ENCODE measurements at regions not wholly inside any gene's neighbourhood (a gene's known extent, or its start where the extent isn't known, plus 50 kb on each side); places are given as distances from the start of the nearest gene placed in this dataset.
"Not testable (repeated sequence)": the region's sequence is repeated elsewhere in the genome, so short reads cannot be mapped to it uniquely, and the experiment has no call there.

DNA sequence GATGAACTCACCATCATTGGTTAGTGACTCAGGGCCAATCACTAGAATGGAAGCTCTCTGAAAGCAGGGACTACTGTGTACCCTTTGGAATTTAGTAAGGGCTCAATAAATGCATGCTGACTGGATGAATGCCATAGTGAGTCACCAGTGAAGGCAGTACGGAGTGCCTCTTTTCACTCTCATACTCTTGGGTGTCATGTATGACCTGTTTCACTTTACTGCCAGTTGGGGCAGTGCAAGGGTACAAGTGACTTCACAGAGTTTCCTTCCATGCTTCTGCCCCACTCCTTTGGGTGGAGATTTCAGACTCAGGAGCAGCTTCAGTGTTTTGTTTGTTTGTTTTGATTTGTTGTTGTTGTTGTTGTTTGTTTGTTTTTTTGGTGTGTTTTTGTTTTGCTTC is 57.7 kb downstream of the SOX3 start:
- DNase-seq (ENCODE audit: low spot score): no peak

DNA sequence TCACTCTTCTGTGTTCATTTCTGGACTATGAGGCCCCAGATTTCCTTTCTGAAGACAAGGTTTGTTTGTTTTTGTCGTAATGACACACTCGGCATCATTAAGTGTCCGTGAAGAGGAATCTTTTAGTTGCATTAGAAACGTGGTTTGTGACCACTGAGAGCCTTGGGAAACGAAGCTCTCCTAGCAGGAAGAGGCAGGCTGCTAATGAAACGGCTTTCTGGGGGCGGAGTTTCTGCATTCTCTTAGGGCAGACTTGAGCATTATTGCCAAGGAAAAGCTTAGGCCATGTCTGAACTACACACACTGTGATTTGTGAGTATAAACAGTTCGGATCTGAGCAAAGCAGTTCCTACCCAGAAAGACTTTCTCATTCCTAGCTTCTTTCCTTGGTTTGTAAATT is 64.0 kb downstream of the SOX3 start:
- no peak for DNase-seq (ENCODE audit: low spot score)

DNA sequence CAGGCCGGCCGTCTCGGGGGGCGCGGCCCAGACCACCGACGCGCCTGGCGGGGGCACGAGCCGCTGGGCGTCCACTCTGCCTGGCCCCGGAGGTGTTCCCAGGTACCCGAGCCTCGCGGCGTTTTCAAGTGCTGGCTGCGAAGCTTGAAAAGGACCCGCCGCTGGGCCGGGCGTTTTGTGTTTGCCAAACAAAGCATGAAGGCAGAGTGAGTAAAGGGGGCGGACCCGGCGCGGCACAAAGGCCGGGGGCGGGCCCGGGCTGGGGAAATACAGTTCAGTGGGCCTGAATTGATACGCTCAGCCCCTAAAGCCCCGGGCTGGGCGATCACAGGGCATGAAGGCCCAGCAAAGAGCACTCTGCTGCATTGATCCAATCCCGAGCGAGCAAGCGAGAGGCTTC is 65.4 kb downstream of the SOX3 start:
- DNase-seq (ENCODE audit: low spot score): no peak

DNA sequence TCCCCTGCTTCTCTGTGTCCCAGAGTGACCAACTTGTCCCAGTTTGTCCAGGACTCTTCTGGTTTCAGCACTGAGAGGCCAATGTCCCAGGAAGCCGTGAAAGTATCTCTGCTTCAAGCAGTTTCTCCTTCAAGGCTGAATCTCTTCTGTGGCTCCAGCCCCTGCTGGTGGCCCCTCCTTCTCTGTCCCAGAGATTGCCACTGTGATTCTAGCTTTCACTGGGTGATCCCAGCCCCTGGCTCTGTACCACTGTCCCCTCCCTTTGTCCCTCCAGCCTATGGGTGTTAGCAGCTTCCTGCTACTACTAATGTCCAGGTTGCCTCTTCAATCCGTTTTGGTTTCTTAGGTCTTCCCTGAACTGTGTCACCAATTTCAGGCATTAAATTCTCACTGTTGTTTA is 70.5 kb downstream of the SOX3 start:
- no peak for DNase-seq (ENCODE audit: low spot score)

DNA sequence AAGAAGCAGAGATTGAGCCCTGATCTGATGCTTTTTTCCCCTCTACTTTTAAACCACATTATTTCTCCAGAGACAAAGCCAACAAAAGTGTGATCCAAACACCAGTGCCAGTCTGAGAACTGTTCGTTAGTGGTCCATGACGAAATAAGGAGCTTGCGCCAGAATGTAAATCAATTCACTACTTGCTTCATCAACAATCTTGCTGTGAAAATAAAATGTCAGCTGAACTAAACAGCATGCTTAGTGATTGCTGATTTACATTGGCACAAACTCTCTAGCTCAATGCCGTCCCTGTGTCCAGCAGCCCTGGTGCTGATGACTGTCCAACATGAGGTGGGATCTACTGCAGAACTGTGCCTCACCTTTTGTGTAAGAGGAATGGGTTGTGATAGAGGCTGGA is 71.3 kb downstream of the SOX3 start:
- no peak for DNase-seq (ENCODE audit: low spot score)

DNA sequence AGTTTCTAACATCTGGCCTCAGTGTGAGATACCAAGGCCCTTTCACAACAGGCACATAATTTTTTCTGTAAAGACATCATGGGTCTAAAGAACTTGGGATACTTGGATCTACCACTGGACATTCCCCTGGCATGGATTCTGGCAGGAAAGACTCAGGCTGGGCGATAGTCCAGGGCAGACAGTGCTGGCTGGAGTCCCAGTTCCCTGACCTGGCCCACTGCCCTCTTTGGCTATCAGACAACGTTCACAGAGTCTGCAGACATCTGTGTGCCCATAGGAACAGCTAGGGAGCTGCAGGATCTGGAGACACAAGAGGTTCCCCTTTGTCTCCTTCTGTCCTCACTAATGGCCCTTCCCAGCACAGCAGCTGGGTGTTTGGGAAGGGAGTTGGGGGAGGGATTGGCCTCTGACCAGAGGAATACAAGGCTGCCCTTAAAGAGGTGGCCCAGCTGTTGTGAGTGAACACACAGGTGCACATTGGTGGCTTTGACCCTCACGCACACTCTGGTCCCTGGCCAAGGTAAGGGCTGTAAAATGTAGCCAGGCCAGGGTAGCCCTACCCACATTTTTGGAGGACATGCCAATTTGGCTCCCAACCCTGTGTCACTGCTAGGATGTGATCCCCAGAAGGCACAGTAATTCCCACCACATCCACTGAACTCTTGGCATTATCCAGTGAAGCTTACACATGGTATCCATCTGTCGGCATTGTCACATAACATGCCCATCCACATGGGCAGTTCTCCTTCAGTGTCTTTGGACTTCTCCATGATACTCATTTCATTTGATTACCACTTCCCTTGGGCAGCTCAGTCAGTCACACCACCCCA is 72.3 kb downstream of the SOX3 start:
- DNase-seq (ENCODE audit: low spot score): no peak

DNA sequence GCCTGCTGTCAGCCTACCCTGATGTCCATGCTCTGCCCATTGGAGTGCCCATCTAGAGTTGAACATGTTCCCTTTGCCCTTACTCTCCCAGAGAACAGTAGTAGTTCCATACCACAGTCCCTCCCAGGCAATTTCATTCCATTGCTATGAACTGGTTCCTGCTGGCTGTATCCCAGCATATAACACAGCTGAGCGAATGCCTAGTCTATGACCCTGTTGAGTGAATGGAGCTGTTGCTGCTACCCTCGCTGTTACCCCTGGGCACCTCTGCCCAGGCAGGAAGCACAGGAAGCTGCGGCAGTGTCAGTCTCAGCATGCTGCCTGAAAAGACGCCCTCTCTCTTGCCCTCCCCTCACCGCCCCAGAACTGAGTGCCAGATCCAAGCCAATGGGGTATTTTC is 73.3 kb downstream of the SOX3 start:
- no peak for DNase-seq (ENCODE audit: low spot score)

DNA sequence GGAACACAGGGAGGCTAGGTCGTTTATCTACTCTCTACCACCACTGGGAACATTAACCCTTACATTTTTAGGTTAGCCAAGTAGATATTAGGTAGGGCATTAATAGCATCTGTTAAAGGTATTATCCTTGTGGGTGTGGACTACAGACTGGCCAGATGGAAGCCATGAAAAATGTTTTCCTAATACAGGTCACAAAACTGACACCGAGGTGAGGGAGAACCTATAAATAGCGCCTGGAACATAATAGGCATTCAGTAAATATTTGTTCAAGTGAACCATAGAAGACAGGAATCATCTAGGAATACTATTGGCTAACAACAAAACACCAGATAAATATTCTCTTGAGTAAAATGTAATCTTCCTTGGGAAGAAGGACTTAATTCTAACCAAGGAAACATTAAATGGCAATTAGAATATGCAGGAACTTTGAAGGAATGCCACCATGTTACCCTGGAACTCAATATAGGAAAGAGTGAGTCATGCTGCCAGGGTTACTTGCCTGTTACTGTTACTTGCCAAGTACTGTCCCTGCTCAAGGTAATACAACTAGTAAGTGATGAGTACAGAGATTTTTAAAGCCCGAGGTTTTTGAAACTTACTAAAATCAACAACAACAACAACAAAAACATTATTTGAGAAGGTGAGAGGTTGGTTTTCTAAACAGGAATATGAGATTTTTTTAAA is 79.0 kb downstream of the SOX3 start:
- DNase-seq (ENCODE audit: low spot score): no peak

DNA sequence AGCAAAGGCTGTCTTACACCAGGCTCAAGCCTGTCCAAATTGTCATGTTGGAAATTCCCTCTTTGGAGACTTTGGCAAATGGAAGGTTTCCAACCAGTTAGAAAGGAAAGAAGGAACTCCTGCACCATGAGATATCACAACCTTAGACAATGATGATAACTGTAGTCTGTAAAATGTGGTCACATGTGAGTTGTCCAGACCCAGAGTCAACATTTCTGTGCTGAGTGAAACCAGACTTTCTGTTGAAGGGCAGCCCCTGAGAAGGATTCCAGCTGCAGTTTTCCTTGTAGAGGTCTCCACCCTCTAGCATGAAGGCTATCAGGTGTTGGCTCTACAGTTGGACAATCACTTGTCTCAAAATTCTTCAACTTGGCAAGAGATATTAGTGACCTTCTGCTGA is 82.4 kb downstream of the SOX3 start:
- no peak for DNase-seq (ENCODE audit: low spot score)

DNA sequence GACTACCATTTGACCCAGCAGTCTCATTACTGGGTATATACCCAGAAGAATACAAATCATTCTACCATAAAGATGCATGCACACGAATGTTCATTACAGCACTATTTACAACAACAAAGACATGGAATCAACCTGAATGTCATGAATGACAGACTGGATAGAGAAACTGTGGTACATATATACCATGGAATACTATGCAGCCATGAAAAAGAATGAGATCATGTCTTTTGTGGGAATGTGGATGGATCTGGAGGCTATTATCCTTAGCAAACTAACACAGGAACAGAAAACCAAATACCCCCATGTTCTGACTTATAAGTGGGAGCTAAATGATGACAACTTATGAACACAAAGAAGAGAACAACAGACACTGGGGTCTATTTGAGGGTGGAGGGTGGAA is 102.7 kb downstream of the SOX3 start:
- DNase-seq (ENCODE audit: low spot score): not testable (repeated sequence)

DNA sequence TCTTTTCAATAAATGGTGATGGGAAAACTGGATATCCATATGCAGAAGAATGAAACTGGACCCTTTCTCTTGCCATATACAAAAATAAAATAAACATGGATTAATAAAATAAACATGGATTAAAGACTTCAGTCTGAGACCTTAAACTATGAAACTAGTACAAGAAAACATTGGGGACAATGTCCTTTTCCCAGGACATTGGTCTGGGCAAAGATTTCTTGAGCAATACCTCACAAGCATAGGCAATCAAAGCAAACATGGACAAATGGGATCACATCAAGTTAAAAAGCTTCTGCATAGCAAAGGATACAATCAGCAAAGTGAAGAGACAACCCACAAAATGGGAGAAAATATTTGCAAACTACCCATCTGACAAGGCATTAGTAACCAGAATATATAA is 108.5 kb downstream of the SOX3 start:
- DNase-seq (ENCODE audit: low spot score): not testable (repeated sequence)

DNA sequence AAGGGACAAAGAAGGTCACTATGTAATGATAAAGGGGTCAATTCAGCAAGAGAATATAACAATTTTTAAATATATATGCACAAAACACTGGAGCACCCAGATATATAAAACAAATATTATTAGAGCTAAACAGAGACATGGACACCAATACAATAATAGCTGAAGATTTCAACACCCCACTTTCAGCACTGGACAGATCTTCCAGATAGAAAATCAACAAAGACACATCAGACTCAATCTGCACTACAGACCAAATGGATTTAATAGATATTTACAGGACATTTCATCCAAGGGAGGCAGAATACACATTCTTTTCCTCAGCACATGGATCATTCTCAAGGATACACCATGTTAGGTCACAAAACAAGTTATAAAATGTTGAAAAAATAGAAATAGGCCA is 111.4 kb downstream of the SOX3 start:
- no peak for DNase-seq (ENCODE audit: low spot score)

DNA sequence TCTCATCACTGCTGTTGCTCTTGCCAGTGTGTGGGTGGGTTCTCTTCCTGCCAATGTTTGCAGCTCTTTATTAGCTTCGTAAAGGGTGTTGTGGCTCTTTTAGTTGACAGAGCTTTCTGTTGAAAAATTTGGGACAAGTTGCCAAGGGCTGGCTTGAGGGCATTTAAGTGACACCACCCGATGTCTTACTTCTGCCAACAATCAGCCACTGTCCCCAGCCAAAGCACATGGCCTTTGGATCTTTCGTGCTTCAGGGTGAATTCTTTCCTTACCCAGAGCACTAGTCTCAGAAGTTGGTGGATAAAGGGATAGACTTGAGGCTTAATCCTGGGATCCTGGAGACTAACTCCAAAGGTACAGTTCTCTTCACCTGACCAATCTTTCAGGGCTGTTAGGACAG is 113.6 kb downstream of the SOX3 start:
- no peak for DNase-seq (ENCODE audit: low spot score)

DNA sequence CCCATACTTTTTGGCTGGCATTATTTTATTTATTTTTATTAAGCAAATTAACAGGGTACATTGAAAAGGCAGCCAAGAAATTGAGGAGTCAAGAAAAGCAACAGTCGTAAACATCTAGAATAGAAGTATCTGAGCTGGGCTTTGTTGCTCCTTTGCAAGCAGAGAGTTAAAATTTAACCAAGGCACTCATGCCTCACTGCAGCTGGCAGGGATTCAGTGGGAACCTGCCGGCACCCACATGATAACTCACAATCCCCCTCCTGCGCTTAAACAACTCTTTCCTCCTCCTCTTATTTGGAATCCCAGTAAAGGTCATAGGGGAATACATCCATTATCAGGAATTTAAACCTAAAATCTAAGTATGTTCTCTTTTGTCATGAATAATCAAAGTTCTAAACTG is 115.5 kb downstream of the SOX3 start:
- DNase-seq (ENCODE audit: low spot score): no peak

DNA sequence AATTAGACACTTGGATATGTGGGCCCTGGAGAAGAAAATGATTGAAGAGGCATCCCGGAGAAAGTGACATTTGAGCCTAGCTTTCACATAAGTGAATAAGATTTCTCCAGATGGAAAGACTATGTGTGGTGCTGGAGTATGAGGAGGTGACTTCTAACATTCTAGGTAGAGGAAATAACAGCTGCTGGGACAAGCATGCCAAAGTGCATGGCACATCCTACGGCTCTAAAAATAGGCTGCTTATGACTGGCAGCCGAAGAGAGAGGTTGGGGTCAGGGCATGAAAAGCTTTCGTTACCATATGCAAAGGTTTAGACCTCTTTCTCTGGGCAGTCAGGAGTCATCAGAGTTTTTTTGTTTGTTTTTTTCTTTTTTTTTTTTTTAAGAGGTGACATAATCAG is 142.0 kb downstream of the SOX3 start:
- DNase-seq (ENCODE audit: low spot score): no peak

DNA sequence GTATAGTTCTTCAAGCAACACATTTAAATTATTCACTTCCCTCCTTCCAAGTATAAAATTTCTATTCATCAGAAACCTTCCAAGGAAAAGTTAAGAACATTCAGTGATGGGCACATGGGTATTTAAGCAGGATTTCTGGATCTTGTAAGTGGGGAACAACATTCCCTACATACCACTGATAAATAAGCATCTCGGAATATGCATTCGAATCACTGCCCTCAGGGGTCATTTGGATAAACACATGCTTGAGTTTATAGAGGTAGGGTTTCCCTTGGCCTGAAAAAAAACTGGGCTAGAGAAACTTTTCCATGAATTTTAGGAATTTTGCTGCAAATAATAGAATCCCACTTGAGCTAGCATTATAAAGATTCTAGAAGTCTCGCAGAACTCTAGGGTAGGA is 143.9 kb downstream of the SOX3 start:
- no peak for DNase-seq (ENCODE audit: low spot score)

DNA sequence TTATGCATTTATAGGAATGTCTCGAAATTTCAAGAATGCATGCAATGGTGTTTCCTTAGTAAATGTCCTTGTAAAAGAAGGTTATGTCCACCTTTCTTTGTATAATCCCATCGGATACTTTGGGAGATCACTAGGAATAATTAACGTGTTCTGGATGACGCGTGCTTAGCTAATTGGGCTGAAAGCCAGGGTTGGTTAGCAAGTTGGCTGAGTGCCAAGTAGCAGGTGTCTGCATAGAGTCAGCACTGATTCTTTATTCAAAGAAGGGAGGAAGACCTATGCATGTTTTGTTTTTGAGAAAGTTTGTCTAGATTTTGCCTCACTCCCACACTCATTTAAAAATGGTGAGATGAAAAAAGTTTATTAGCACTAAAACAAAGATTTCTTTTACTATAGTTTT is 144.6 kb downstream of the SOX3 start:
- DNase-seq (ENCODE audit: low spot score): no peak

DNA sequence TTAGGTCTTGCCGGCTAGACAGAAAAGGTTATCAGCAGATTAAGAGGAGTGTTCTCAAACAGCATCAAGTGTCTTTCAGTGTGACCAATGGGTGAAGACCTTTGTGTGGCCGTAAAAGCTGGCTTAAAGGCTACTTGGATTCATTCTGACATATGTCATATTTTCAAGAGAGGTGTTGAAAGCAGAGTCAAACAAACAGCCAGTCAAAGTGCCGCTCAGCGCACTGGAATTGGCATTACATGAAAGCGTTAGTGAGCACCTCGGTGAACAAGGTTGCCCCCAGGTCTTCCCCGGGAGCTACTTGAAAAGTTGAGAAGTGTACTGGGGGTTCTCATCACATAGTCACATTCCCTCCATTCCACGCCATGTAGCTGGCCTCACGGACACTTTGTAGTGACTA is 148.9 kb downstream of the SOX3 start:
- no peak for DNase-seq (ENCODE audit: low spot score)

DNA sequence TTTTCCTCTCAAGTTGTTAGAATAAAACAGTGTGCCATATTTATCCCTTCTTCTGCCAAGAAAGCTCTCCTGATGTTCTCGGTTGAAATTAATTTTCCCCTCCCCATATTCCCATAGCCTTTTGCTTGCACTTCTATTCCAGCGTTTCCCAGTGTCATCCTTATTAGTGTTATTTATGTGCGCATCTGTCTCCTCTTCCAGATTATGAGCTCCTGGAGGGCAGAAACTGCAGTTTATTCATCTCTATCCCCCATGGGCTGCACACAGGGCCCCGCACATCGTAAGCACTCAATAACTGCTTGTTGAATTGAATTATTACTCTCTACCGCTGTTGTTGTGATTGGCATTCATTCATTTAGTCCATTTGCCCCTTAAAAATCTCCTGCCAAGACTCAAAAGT is 149.4 kb downstream of the SOX3 start:
- no peak for DNase-seq (ENCODE audit: low spot score)

DNA sequence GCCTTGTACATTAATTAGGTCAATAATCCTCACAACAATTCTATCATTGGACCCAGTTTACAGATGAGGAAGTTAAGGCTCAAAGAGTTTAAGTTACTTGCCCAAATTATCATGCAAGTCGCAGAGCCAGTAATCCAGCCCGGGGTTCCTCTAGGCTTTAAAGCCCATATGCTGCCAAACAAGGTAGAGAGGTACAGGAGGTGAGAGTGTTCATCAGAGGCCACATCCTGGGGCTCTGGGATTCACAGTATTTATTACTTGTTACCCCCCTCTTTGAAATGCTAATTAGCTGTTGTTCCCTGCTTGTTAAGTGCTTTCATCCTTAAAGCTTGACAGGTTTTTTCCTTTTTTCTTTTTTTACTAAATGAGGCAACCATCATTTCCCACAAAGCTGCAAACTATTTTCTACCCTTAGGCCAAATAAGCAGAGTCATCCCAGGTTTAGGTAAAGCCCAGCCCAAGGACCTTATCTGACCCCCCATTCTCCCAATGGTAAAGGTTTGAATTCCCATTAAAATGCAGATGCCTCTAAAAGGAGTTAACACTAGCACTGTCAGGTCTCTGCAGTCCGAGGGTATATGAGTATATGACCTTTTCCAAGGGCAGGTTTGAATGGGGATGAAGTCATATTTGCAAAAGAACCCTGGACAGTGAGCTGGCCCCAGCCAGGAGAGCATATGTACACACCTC is 150.3 kb downstream of the SOX3 start:
- DNase-seq (ENCODE audit: low spot score): no peak

DNA sequence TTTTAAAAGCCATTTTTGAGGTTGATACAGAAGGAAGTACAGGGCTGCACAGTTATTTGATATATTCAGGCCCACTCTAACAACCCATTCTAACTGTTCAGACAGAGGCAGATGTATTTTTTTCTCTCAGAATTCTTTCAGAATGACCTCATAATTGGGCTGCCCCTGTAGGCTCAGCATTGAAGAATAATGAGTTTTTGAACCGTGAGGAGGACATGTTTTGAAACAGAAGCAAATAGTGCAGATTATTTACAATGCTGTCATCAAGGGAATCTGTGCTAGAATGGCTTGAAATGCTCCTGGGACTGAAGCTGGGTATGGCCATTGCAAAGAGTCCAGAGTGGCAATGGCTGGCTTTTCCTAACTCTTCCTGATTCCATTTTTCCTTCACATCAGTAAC is 158.1 kb downstream of the SOX3 start:
- DNase-seq (ENCODE audit: low spot score): no peak

DNA sequence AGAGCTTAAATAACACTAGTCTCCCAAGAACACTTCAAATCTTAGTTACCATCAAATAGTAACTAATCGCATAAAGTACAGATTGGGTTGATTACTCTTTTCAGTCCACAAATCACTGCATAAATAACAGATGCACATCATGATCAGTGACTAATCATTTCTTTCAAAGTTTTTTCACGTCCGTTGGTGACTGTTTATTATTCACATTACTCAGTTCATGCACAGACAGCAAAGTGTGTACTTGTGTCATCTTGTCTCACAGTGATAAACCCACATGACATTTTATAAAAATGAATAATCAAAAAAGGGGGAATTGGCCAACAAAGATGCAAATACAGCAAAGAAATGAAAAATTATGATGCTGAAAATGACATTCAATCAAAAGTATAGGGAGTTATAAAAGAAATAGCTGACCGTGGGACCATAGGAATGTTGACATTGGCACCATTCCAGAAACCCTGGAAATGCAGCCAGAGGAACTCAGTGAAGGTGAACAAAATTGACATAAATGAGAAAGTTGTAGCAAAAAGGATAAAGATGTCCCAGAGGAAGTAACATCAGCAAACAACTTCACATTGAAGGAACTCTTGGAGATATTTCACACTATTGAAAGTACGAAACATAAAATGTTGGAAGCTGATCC is 161.5 kb downstream of the SOX3 start:
- DNase-seq (ENCODE audit: low spot score): no peak

DNA sequence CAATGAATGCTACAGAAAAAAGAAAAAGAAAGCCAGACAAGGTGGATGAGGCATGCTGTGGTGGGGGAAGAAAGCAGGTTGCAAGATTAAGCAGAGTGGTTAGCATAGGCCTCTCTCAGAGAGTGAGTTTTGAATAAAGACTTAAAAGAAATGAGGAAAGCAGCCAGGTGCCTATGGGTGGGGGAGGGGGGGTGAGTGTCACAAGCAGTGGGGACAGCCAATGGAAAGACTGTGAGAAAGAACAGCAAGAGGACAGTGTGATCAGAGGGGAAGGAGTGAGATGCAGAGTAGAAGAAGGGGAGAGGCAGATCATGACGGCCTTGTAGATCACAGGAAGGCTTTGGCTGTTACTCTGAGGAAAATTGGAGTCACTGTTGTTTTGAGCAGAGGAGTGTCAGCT is 162.5 kb downstream of the SOX3 start:
- no peak for DNase-seq (ENCODE audit: low spot score)
